Uterus (tissue), 3 donors: ENCODE measurements at regions not wholly inside any gene's neighbourhood (a gene's known extent, or its start where the extent isn't known, plus 50 kb on each side); places are given as distances from the start of the nearest gene placed in this dataset.
"Not testable (repeated sequence)": the region's sequence is repeated elsewhere in the genome, so short reads cannot be mapped to it uniquely, and the experiment has no call there.

ENCODE experiments used
- DNase-seq, 2 donors: peaks; one replicate each; pipeline ENCODE4 v3.0.0-alpha.2; 2019 to 2020
- H3K27ac ChIP-seq, 2 donors: fragments of 200-600 bp; sonication (generic); 1 replicate in 1 of 2; 2 replicates in 1 of 2; pipeline ENCODE4 v1.5.1; 2016 to 2018
- H3K27me3 ChIP-seq, 2 donors: fragments of 200-600 bp; sonication (generic); one replicate each; pipeline ENCODE4 v1.5.1; 2018 to 2019; ENCODE audit warnings: control low read depth in 1 of 2
- H3K36me3 ChIP-seq, 2 donors: fragments of 200-600 bp; sonication (generic); one replicate each; pipeline ENCODE4 v1.5.1; 2019; ENCODE audit warnings: control low read depth in 1 of 2
- H3K4me1 ChIP-seq, 2 donors: fragments of 200-600 bp; sonication (generic); one replicate each; pipeline ENCODE4 v1.5.1; 2018 to 2019; ENCODE audit warnings: control low read depth in 1 of 2
- H3K4me3 ChIP-seq, 2 donors: fragments of 200-600 bp; sonication (generic); 1 replicate in 1 of 2; 2 replicates in 1 of 2; pipeline ENCODE4 v1.5.1; 2018 to 2019; ENCODE audit warnings: mild to moderate bottlenecking in 1 of 2
- H3K9me3 ChIP-seq, 2 donors: fragments of 200-600 bp; sonication (generic); one replicate each; pipeline ENCODE4 v1.5.1; 2019; ENCODE audit warnings: control low read depth in 1 of 2
- CTCF ChIP-seq, 4 experiments: fragments of 200-600 bp in 2 of 4; fragments of 450-650 bp in 2 of 4; sonication (generic) in 2 of 4; IDR thresholded peaks; one replicate each; pipeline ENCODE4 v1.5.1; 2016 to 2019; ENCODE audit warnings: antibody characterized with exemption in 4 of 4, mild to moderate bottlenecking in 2 of 4, moderate library complexity in 1 of 4
- POLR2A ChIP-seq, 2 donors: fragments of 450-650 bp; IDR thresholded peaks; one replicate each; pipeline ENCODE4 v1.6.1; 2016; ENCODE audit warnings: antibody characterized with exemption in 2 of 2, mild to moderate bottlenecking in 1 of 2, moderate library complexity in 1 of 2
- intact Hi-C: fragments of 100-400 bp; cut with DNase I; formaldehyde crosslinking; loops from one replicate; pipeline ENCODE4 v1.15.1; 2023; ENCODE audit warnings: low total_unique reads
- donor health status: DM: yes; HTN: yes; CAD: no.

DNA sequence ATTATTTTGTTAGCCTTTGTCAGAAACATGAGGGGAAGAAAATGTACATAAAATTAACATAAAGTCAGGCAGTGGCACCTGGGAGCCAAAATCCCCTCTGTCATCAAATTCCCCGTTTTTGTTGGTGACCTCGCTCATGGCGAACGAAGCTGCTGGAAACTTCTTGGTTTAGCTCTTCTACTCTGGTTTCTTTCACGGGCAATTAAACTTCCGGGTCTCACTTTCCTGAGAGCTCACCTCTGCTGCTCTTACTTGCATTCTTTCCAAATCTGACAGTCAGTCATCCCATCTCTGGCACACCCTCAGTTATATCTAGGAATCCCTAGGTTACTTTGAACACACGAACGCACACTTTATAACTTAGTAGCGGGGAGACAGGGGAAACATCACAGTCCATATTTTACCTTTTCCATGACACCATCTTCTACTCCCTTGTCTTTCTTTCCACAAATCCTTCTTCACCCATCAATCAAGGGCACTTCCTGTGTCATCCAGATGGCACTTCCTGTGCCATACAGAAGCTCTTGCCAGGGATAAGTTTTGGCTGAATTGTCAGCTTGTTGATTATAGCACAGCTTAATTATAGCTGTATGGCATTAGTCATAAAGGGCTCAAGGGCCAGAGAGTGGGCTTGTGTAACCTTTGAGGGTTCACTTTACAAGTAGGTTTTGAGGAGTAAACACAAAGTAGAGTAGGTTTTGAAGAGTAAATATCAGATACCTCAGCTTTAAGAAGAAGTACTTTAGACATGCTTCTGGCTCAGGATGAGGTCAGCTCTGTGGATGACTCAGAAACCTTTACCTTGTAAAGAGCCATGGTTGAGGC, 105.1 kb downstream of the GATA3 start:
- TF ChIP-seq POLR2A (IDR thresholded peaks at IDR 0.05) (no peak), CTCF (IDR thresholded peaks at IDR 0.05) (no peak)
- Histone ChIP-seq H3K36me3 (no peaks in the 10 kb centered on the region), H3K27me3 (no peaks in the 10 kb centered on the region), H3K27ac (no peak overlapping the region), H3K4me1 (no peaks in the 10 kb centered on the region), H3K4me3 (no peak overlapping the region), H3K9me3 (no peaks in the 10 kb centered on the region)
- no peak for DNase-seq
- intact Hi-C loops: no loop called here

DNA sequence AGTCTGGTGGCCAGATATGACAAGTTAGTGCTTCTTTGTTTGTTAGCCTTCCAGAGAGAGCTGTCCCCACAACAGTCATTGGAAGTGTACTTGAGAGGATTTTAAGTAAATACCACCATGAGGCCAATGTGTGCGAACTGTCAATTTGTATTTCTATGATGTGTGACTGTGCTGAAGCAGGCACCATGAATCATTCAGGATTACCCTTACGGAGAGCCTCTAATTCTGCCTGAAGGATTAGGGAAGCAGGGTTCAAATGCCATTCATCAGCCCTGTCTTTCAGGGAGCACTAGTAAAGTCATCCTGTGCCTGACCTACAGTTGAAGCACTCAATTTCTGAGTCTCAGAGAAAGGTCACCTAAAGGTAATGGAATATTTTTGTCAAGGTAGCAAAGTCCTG, 109.3 kb downstream of the GATA3 start:
- Histone ChIP-seq H3K27me3 (no peaks in the 10 kb centered on the region), H3K27ac (no peak overlapping the region), H3K4me1 (no peaks in the 10 kb centered on the region), H3K36me3 (no peaks in the 10 kb centered on the region), H3K4me3 (no peak overlapping the region), H3K9me3 (no peaks in the 10 kb centered on the region)
- intact Hi-C loops: no loop called here
- TF ChIP-seq POLR2A (IDR thresholded peaks at IDR 0.05) (no peak), CTCF (IDR thresholded peaks at IDR 0.05) (no peak)
- no peak for DNase-seq

DNA sequence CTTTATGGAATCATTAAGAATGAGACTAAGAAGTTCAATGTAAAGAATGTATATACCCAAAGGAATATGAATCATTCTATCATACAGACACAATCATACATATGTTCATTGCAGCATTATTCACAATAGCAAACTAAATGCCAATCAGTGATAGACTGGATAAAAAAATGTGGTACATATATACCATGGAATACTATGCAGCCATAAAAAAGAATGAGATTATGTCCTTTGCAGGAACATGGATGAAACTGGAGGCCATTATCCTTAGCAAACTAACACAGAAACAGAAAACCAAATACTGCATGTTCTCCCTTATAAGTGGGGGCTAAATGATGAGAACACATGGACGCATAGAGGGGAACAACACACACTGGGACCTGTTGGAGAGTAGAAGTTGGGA, 110.2 kb downstream of the GATA3 start:
- H3K4me1 ChIP-seq, intact Hi-C loops, H3K9me3 ChIP-seq: not testable (repeated sequence)

GRCh38 chr10:8168836-8169235, 114.3 kb downstream of the GATA3 start:
- DNase-seq: no peak
- no peak for TF ChIP-seq CTCF (IDR thresholded peaks at IDR 0.05)
- no peak for TF ChIP-seq POLR2A (IDR thresholded peaks at IDR 0.05)
- no peak overlapping the region for H3K27ac ChIP-seq
- no peaks in the 10 kb centered on the region for H3K36me3 ChIP-seq
- H3K27me3 ChIP-seq: no peaks in the 10 kb centered on the region
- no peaks in the 10 kb centered on the region for H3K9me3 ChIP-seq
- no peak overlapping the region for H3K4me3 ChIP-seq
- no peaks in the 10 kb centered on the region for H3K4me1 ChIP-seq
- intact Hi-C loops: no loop called here

More for the DNA sequence above, 110.2 kb downstream of the GATA3 start:
- H3K36me3 ChIP-seq, H3K27ac ChIP-seq, H3K27me3 ChIP-seq, H3K4me3 ChIP-seq, DNase-seq: not testable (repeated sequence)

DNA sequence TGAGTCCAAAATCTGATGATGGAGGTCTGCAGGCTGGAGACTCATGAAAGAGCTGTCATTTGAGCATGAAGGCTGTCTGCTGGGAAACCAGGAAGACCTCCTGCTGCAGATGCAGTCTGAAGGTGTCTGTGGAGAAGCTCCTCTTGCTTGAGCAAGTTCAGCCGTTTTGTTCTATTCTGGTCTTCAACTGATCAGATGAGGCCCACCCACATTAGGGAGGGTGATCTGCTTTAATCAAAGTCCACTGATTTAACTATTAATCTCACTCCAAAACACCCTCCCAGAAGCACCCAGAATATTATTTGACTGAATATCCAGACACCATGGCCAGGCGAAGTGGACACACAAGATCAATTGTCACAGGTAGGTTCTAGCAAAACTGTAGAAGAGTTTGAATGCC, 116.5 kb downstream of the GATA3 start:
- Histone ChIP-seq H3K4me1 (no peaks in the 10 kb centered on the region), H3K27me3 (no peaks in the 10 kb centered on the region), H3K27ac (no peak overlapping the region), H3K4me3 (no peak overlapping the region), H3K9me3 (no peaks in the 10 kb centered on the region), H3K36me3 (no peaks in the 10 kb centered on the region)
- no peak for DNase-seq
- TF ChIP-seq POLR2A (IDR thresholded peaks at IDR 0.05) (no peak), CTCF (IDR thresholded peaks at IDR 0.05) (no peak)
- intact Hi-C loops: no loop called here
